SK-N-SH (cell line): ENCODE measurements at regions not wholly inside any gene's neighbourhood (a gene's known extent, or its start where the extent isn't known, plus 50 kb on each side); places are given as distances from the start of the nearest gene placed in this dataset.

Experiments used
- CTCF ChIA-PET: fragments of 300-600, 350-600 bp; formaldehyde crosslinking; extraction: SDS; loops from one replicate; lab custom pipeline; 2021; lab: Yijun Ruan, JAX
- POLR2A ChIA-PET: fragments of 350-600 bp; sonication (Branson Sonifier 250); formaldehyde crosslinking; extraction: SDS; loops from one replicate; lab custom pipeline; 2020; ENCODE audit warnings: antibody characterized with exemption, inconsistent platforms; lab: Yijun Ruan, JAX
- DNase-seq: peaks from one replicate; pipeline ENCODE4 v3.0.0; 2012
- H2AFZ ChIP-seq: fragments of 200-600 bp; sonication (generic); 2 replicates; pipeline ENCODE4 v1.8.1; 2016; ENCODE audit warnings: antibody characterized with exemption, mild to moderate bottlenecking, low read depth
- H3F3A ChIP-seq: fragments of 200-600 bp; sonication (generic); replicated peaks from 2 replicates; pipeline ENCODE3; 2016; ENCODE audit warnings: antibody characterized with exemption, mild to moderate bottlenecking; ENCODE audit not compliant: insufficient read depth
- H3K27ac ChIP-seq, 2 experiments: fragments of 200-500 bp in 1 of 2; fragments of 200-600 bp in 1 of 2; sonication (Bioruptor generic) in 1 of 2; sonication (generic), shearing (Covaris generic) in 1 of 2; 2 replicates each; pipeline versions ENCODE4 v1.5.1 to v1.6.1; 2014 to 2016; ENCODE audit warnings: low read depth in 2 of 2, inconsistent platforms in 1 of 2, low read length in 1 of 2, mild to moderate bottlenecking in 1 of 2, mixed read lengths in 1 of 2
- H3K27me3 ChIP-seq: fragments of 200-600 bp; sonication (generic), shearing (Covaris generic); 2 replicates; pipeline ENCODE4 v1.6.1; 2016; ENCODE audit warnings: mixed run types; ENCODE audit not compliant: insufficient read depth
- H3K36me3 ChIP-seq, 2 experiments: fragments of 200-500 bp in 1 of 2; fragments of 200-600 bp in 1 of 2; sonication (Bioruptor generic) in 1 of 2; sonication (generic) in 1 of 2; replicated peaks in 1 of 2; 2 replicates each; pipeline versions ENCODE3 to v1.5.1; 2014 to 2016; ENCODE audit warnings: low read length in 1 of 2, mild to moderate bottlenecking in 1 of 2; ENCODE audit not compliant: insufficient read depth in 2 of 2, control insufficient read depth in 1 of 2
- H3K4me1 ChIP-seq, 2 experiments: fragments of 200-500 bp in 1 of 2; fragments of 200-600 bp in 1 of 2; sonication (Bioruptor generic) in 1 of 2; sonication (generic), shearing (Covaris generic) in 1 of 2; 2 replicates each; pipeline versions ENCODE4 v1.5.1 to v1.6.1; 2014 to 2016; ENCODE audit warnings: low read depth in 1 of 2, low read length in 1 of 2, mixed run types in 1 of 2; ENCODE audit not compliant: insufficient read depth in 2 of 2, control insufficient read depth in 1 of 2
- H3K4me2 ChIP-seq: fragments of 200-600 bp; sonication (generic), shearing (Covaris generic); 2 replicates; pipeline ENCODE4 v1.6.1; 2017; ENCODE audit warnings: mixed run types
- H3K4me3 ChIP-seq, 2 experiments: fragments of 200-500 bp in 1 of 2; fragments of 200-600 bp in 1 of 2; sonication (Bioruptor generic) in 1 of 2; sonication (generic), shearing (Covaris generic) in 1 of 2; 2 replicates each; pipeline versions ENCODE4 v1.5.1 to v1.8.1; 2014 to 2016; ENCODE audit warnings: low read depth in 2 of 2, inconsistent platforms in 1 of 2, low read length in 1 of 2, mild to moderate bottlenecking in 1 of 2, mixed read lengths in 1 of 2, moderate library complexity in 1 of 2
- H3K79me2 ChIP-seq: fragments of 200-600 bp; sonication (generic); 2 replicates; pipeline ENCODE4 v1.8.1; 2017; ENCODE audit warnings: mild to moderate bottlenecking; ENCODE audit not compliant: insufficient read depth
- H3K9ac ChIP-seq: fragments of 200-600 bp; sonication (generic); 2 replicates; pipeline ENCODE4 v1.6.1; 2017; ENCODE audit warnings: mixed run types
- H3K9me2 ChIP-seq: fragments of 200-600 bp; sonication (generic); 2 replicates; pipeline ENCODE4 v1.6.1; 2017; ENCODE audit warnings: mixed run types
- H3K9me3 ChIP-seq: fragments of 200-600 bp; sonication (generic); 2 replicates; pipeline ENCODE4 v1.6.1; 2017; ENCODE audit warnings: mixed run types, mild to moderate bottlenecking, moderate library complexity
- H4K20me1 ChIP-seq: fragments of 200-600 bp; sonication (generic); 2 replicates; pipeline ENCODE4 v1.6.1; 2017; ENCODE audit warnings: mild to moderate bottlenecking, mixed run types; ENCODE audit not compliant: insufficient read depth
- CHD2 ChIP-seq: fragments of 150-350 bp; IDR thresholded peaks from 2 replicates; pipeline ENCODE4 v1.6.1; 2018; ENCODE audit warnings: low read length; ENCODE audit not compliant: partially characterized antibody
- ELF1 ChIP-seq: IDR thresholded peaks from 2 replicates; pipeline ENCODE4 v1.4.0; 2012
- EZH2phosphoT487 ChIP-seq: fragments of 200-600 bp; sonication (generic); IDR thresholded peaks from 2 replicates; pipeline ENCODE4 v1.6.1; 2017; ENCODE audit warnings: low read depth, mixed run types, mild to moderate bottlenecking, antibody characterized with exemption, moderate library complexity, borderline replicate concordance
- FOSL2 ChIP-seq: IDR thresholded peaks from 2 replicates; pipeline ENCODE4 v1.4.0; 2012; ENCODE audit warnings: low read depth, mild to moderate bottlenecking, moderate library complexity, borderline replicate concordance
- FOXJ3 ChIP-seq: sonication (generic); formaldehyde crosslinking; IDR thresholded peaks from 2 replicates; pipeline ENCODE4 v1.5.1; 2020; ENCODE audit warnings: mild to moderate bottlenecking, missing genetic modification reagents
- GABPA ChIP-seq: IDR thresholded peaks from 2 replicates; pipeline ENCODE4 v1.4.0; 2012; ENCODE audit warnings: low read depth, mild to moderate bottlenecking
- GATA2 ChIP-seq: sonication (generic); formaldehyde crosslinking; IDR thresholded peaks from 2 replicates; pipeline ENCODE4 v1.5.0; 2020; ENCODE audit warnings: mild to moderate bottlenecking, missing genetic modification reagents
- IRF3 ChIP-seq: fragments of 150-350 bp; IDR thresholded peaks from 2 replicates; pipeline ENCODE4 v1.6.1; 2016; ENCODE audit warnings: mild to moderate bottlenecking, low read depth, low read length
- JUND ChIP-seq: IDR thresholded peaks from 2 replicates; pipeline ENCODE4 v1.4.0; 2012
- MAX ChIP-seq: IDR thresholded peaks from 2 replicates; pipeline ENCODE4 v1.4.0; 2012; ENCODE audit warnings: low read depth
- MEF2A ChIP-seq: IDR thresholded peaks from 2 replicates; pipeline ENCODE4 v1.4.0; 2012; ENCODE audit warnings: low read depth, borderline replicate concordance
- MXI1 ChIP-seq: IDR thresholded peaks from 2 replicates; pipeline ENCODE4 v1.6.1; 2012; ENCODE audit warnings: mild to moderate bottlenecking, low read depth, low read length, improper control_type of control experiment
- NFIC ChIP-seq: IDR thresholded peaks from 2 replicates; pipeline ENCODE4 v1.4.0; 2012; ENCODE audit warnings: borderline replicate concordance
- NRF1 ChIP-seq: IDR thresholded peaks from 2 replicates; pipeline ENCODE4 v1.6.1; 2012; ENCODE audit warnings: low read depth, mild to moderate bottlenecking, low read length
- POLR2AphosphoS5 ChIP-seq: IDR thresholded peaks from 2 replicates; pipeline ENCODE4 v1.6.1; 2012; ENCODE audit warnings: low read depth, low read length
- RAD21 ChIP-seq: IDR thresholded peaks from 2 replicates; pipeline ENCODE4 v1.6.1; 2012; ENCODE audit warnings: mild to moderate bottlenecking, low read length
- RCOR1 ChIP-seq: fragments of 150-350 bp; IDR thresholded peaks from 2 replicates; pipeline ENCODE4 v1.6.1; 2017; ENCODE audit warnings: antibody characterized with exemption, low read length
- RFX5 ChIP-seq: IDR thresholded peaks from 2 replicates; pipeline ENCODE4 v1.6.1; 2012; ENCODE audit warnings: mild to moderate bottlenecking, improper control_type of control experiment, low read length
- SIN3A ChIP-seq: IDR thresholded peaks from 2 replicates; pipeline ENCODE4 v1.6.1; 2012; ENCODE audit warnings: low read depth, mild to moderate bottlenecking, low read length, moderate library complexity, borderline replicate concordance
- SMC3 ChIP-seq: IDR thresholded peaks from 2 replicates; pipeline ENCODE4 v1.6.1; 2012; ENCODE audit warnings: low read depth, low read length, improper control_type of control experiment
- USF1 ChIP-seq: IDR thresholded peaks from 2 replicates; pipeline ENCODE4 v1.4.0; 2012; ENCODE audit warnings: low read depth, borderline replicate concordance
- USF2 ChIP-seq: fragments of 150-350 bp; IDR thresholded peaks from 2 replicates; pipeline ENCODE4 v1.6.1; 2017; ENCODE audit warnings: antibody characterized with exemption, low read length, low read depth, borderline replicate concordance
- ZBTB33 ChIP-seq: IDR thresholded peaks from 2 replicates; pipeline ENCODE4 v1.4.0; 2012; ENCODE audit warnings: low read depth, borderline replicate concordance
- WGBS: methylation state at CpG from one replicate; pipeline ENCODE4 v1.1.6; 2017; ENCODE audit warnings: low lambda C conversion rate; 5-methylcytosine and 5-hydroxymethylcytosine counted together

- no peak overlapping the region for H3K4me3 ChIP-seq
- ChIA-PET POLR2A (no interaction called here), CTCF (no interaction called here)
- WGBS: 17% methylated on average over 6 of the region's 6 CpGs
- no peak overlapping the region for H2AFZ ChIP-seq
- H3K9me2 ChIP-seq: no peaks in the 10 kb centered on the region
- no peaks in the 10 kb centered on the region for H3F3A ChIP-seq
- TF ChIP-seq NFIC (no peak), USF2 (no peak), FOSL2 (no peak), CHD2 (no peak), MEF2A (no peak), MXI1 (no peak), JUND (no peak), EZH2phosphoT487 (no peak), SIN3A (no peak), GATA2 (CRISPR knock-in tag) (no peak)
- H3K27me3 ChIP-seq: no peaks in the 10 kb centered on the region
- DNase-seq: no peak
- no peaks in the 10 kb centered on the region for H3K36me3 ChIP-seq
- no peak overlapping the region for H3K27ac ChIP-seq
- H3K4me2 ChIP-seq: no peak overlapping the region
- no peak overlapping the region for H3K9ac ChIP-seq
- H3K4me1 ChIP-seq: no peaks in the 10 kb centered on the region
- no peaks in the 10 kb centered on the region for H4K20me1 ChIP-seq
- H3K9me3 ChIP-seq: no peaks in the 10 kb centered on the region
- H3K79me2 ChIP-seq: no peaks in the 10 kb centered on the region
These were observed 843.2 kb downstream of the GALC start for GRCh38 chr14:87149583-87150354.

GRCh38 chr14:87148655-87149054, 844.3 kb downstream of the GALC start:
- 2% methylated on average over 3 of the region's 3 CpGs for WGBS
- no peak for DNase-seq
- H3K4me1 ChIP-seq: no peaks in the 10 kb centered on the region
- CTCF ChIA-PET: no interaction called here
- H4K20me1 ChIP-seq: no peaks in the 10 kb centered on the region
- TF ChIP-seq RCOR1 (no peak), MAX (no peak), IRF3 (no peak), JUND (no peak), MEF2A (no peak), SIN3A (no peak), ZBTB33 (no peak), GABPA (no peak), USF1 (no peak), FOSL2 (no peak), NRF1 (no peak), FOXJ3 (CRISPR knock-in tag) (no peak), POLR2AphosphoS5 (no peak), RAD21 (no peak), RFX5 (no peak), ELF1 (no peak), SMC3 (no peak), EZH2phosphoT487 (no peak)
- no peak overlapping the region for H3K4me3 ChIP-seq
- H3K27me3 ChIP-seq: no peaks in the 10 kb centered on the region
- H3K9me2 ChIP-seq: no peaks in the 10 kb centered on the region
- H3F3A ChIP-seq: no peaks in the 10 kb centered on the region
- no peaks in the 10 kb centered on the region for H3K36me3 ChIP-seq
- H3K79me2 ChIP-seq: no peaks in the 10 kb centered on the region
- no peak overlapping the region for H3K4me2 ChIP-seq
- no peak overlapping the region for H3K27ac ChIP-seq
- H3K9ac ChIP-seq: no peak overlapping the region
- no peaks in the 10 kb centered on the region for H3K9me3 ChIP-seq
- POLR2A ChIA-PET: no interaction called here
- H2AFZ ChIP-seq: no peak overlapping the region
